ENCODE measurements at regions not wholly inside any gene's neighbourhood (a gene's known extent, or its start where the extent isn't known, plus 50 kb on each side); places are given as distances from the start of the nearest gene placed in this dataset.
A peak's percentile ranks its signal among the peaks of the same experiment; 100 is the strongest.

DNA sequence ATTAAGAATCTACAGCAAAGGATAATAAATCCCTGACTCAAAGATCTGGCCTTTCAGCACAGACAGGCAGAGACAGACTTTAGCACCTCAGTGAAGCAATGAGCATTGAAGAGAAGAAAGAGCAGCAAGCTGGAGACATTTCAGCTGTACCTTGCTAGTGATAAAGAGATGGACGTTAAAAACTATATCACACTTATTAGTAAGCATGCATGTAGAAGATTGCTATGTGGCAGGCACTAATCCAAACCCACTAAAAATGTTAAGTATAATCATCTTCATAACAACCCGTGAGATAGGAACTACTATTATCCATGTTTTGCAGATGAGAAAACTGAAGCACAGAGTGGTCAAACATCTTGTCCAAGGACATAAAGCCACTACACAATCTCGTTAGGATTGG lies 1538.3 kb upstream of the FLRT2 start:
- DNase-seq: no peak

DNA sequence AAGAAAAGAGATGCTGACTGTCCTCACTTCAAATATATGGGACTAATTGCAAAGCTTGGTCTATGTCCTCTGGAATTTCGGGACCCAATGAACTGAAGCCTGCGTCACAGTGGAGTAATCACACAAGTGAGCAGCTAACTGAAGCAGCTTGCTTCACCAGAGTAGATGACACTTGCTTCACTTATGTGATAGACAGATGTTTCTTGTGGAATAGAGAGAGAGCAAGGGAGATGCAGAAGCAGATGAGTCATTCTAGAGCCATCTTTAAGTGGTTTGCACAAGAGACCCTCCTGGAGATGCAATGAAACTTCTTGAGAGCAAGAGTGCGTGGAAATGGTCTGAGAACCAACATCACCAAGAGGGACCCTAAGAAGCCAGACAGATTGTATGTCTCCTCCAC lies 1537.1 kb upstream of the FLRT2 start:
- DNase-seq: no peak

DNA sequence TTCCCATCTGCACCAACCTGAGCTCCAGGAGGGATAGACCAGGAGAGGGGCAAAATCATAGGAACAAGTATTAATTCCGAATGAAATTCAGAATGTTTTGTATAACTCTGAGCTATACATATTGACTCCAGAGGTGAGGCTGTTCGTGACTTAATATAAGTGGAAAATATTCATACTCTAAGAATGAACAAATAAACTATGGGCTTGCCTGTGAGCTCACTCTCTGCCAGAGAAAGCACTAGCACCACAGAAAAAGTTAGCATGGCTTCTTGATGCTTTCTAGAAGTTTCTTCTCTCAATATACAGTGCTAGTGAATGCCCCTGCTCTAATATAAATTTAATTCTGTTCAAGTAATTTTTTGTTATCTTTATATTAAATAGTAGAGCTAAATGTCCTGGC lies 1536.4 kb upstream of the FLRT2 start:
- DNase-seq: no peak

GRCh38 chr14:83994020-83994419 lies 1535.9 kb upstream of the FLRT2 start:
- DNase-seq: no peak

DNA sequence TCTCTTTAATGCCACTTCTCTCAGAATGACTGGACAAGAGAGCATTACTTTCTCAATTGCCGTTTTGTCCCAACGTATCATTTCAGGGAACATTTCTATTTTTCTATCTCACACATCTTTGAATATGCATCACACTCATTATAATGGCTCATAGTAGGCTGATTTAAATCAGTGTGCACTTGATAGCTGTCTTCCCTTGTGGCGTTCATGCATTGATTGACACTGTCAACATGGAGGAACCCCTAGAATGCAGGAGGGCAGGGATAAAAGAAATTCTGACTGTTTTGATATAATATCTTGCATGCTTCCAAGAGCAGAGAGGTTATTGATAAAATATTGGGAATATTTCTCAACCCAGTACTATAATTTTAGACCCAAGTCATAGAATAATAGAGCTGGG lies 1528.9 kb upstream of the FLRT2 start:
- no peak for DNase-seq

DNA sequence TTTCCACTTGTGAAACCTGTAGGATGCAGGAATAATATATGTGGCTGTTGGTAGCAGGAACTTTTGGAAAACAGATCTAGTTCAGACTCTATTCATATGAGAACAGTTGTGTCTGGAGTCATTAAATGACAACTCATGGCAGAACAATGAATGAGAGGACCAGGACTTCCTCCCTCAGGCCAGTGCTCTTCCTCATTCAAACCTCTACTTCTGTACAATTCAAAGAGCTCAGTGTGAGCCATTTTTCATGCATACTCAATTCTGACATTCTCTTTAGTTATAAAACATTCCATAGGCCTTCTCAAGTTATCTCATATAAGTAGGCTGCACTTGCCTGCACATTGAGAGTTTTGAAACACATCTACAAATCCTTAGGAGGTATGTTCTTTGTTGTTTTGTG lies 1526.6 kb upstream of the FLRT2 start:
- no peak for DNase-seq

DNA sequence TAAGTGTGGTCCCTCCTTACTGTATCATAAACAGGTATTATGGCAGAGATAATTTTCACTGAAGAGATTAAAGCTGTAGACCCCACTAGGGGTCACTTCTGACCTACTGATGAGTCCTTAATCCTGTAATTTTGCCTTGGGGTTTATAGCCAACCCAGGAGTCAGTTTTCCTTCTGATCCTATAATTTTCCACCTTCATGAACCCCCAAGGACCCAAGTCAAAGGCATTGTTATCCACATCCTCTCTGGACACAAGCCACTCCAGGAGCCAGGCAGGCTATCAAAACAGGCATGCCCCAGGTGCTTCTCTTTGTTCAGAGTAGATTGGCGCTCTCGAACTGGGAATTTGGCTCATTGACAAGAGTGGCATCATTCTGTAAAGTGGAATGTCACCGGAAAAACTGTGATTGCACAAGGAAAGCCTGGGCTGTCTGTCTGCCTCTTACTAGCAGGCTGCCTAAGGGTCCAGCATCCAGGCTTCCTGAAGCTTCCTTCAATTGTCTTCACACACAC lies 1523.2 kb upstream of the FLRT2 start:
- DNase-seq: peak; percentile 97

DNA sequence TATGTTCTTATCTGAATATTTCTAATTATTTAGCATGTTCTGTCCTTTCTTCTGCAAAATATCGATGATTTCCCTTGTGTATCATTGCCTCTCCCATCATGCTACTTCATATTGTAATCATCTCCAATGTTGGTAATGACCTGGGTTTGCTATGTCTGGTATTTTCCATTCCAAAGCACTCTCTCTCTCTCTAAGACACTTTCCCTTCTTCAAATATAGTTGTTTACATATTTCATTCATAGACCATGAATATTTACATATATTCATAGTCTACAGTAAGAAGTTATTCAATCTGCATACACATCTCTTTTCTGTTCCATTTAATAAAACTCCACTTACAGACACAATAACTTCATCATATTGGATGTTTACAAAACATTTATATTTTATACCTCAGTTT lies 1516.5 kb upstream of the FLRT2 start:
- no peak for DNase-seq

DNA sequence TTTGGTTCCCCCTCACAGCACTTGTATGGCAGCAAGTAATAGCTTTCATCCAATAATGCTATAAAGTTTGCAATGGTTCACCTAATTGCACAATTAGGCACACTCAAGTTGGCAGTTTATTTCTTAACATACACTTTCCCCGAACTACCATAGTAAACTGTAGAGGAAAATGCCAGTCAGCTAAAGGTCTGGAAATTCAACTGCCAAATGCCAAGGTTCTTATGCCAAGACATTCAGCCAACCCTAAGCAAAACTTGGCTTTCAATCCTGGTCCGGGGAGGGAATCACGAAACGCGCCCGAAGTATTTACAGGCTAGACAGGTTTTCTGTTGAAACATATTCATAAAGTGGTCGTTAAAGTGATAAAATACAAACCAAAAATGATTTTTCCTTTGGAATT lies 1512.4 kb upstream of the FLRT2 start:
- no peak for DNase-seq

- DNase-seq: no peak
Observed at GRCh38 chr14:84021433-84021832, 1508.5 kb upstream of the FLRT2 start.

- no peak for DNase-seq
Observed at GRCh38 chr14:84024231-84024820, 1505.6 kb upstream of the FLRT2 start.

GRCh38 chr14:84025106-84026012 lies 1504.6 kb upstream of the FLRT2 start:
- DNase-seq: no peak

DNA sequence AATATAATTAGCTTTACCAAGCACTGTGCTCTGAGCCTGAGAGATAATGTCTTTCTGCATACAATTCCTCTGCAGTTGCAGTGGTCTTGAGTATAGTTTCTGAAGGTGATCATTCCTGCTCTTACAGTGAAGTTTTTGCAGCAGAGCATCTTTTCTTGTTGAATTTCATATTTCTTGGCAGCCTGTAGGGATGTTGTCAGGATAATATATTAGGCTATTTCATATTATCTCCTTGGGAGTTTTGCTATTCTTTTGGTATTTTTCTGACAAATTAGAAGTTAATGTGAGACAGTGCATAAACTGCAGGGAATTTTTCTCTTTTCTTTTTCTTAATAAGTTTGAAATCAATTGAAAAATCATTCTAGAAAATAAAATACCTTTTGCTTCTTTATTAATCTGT lies 1502.6 kb upstream of the FLRT2 start:
- no peak for DNase-seq

DNA sequence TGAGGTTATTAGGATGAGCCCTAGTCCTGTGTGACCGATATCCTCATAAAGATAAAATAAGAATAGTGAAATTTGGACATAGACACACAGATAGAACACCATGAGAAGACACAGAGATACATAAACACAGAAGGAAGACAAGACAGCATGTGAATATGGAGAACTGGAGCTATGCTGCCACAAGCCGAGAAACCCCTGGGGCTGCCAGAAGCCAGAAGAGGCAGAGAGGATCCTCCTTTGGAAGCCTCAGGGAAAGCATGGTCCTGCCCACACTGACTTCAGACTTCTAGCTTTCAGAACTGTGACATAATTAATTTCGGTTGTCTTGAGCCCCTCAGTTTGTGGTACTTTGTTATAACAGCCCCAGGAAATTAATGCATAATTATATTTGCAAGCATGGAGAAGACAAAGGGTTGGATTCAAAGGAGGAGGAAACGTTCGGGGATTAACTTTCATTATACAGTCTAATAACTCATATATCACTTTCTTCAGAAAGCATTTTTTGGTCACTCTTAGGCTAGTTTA lies 1501.8 kb upstream of the FLRT2 start:
- no peak for DNase-seq

DNA sequence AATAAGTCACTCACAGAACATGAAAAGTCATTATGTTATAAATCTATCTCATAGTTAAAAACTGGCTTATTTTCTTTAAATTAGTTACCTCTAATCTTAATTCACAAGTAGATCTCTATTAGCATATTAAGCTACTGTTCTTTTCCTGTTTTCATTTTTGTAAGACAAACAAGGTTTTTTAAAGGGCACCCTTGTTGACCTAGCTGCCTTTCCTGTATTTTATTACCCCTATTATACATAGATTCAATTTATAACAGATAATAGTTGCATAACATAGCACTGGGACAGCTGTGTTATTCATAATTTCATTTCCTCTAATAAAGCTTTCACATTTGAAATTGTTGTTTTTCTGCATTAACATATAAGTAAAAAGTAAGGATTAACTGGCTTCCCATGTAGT lies 1500.7 kb upstream of the FLRT2 start:
- DNase-seq: no peak

GRCh38 chr14:84029720-84030119 lies 1500.2 kb upstream of the FLRT2 start:
- no peak for DNase-seq

DNA sequence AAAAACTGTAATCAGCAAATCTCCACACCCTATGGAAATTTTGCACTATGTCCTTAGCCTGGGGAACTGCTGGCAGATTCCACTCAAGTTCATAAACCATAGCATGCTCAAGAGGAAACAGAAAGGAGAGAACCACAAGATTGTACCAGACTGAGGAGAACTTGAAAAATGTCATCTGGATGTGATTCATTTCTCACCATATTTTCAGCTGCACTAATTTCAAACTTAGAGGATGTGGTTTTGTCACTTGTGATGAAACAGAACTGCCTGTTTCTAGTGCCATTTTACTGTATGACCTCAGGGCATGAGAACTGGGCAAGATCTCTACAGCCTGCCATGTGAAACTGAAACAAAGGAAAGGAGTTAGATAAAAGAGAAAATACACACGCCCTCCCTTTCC lies 1493.1 kb upstream of the FLRT2 start:
- no peak for DNase-seq

DNA sequence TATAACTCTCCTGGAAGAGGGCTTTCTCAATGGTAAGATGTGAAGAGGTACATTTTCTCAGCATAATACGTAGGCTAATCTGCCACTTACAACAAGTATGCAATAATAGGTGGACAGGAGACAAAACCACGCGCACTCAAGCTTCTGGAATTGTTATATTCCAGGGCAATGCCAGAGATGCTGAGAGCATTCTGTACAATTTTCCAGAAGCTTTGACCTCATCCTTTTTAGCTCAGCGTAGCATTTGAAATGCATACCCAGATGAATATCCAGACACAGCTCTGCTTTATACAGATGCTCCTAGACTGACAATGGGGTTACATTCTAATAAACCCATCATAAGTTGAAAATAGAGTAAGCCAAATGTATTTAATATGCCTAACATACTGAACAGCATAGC lies 1492.4 kb upstream of the FLRT2 start:
- no peak for DNase-seq

GRCh38 chr14:84040101-84040500 lies 1489.8 kb upstream of the FLRT2 start:
- no peak for DNase-seq

- no peak for DNase-seq
Observed at GRCh38 chr14:84041421-84041820, 1488.5 kb upstream of the FLRT2 start.

DNA sequence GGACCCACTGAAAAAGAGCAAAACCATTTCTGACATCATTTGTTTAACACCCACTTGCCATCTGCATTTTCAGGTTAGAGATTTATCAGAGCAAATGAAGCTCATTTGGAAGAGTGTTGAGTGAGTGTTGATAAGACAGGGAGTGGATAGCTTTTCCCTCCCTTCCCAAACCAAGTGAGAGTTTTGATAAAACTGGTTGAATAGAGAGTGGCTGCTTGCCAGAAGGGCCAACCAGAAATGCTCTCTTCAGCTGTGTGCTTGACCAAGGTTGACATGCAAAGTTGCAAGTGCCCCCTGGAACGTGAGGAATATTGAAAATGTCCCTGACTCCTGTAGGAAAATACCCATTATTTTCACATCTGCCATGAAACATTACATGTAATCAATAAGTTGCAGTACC lies 1487.0 kb upstream of the FLRT2 start:
- DNase-seq: peak; percentile 68

GRCh38 chr14:84064316-84065125 lies 1465.4 kb upstream of the FLRT2 start:
- DNase-seq: no peak

GRCh38 chr14:84065811-84066210 lies 1464.1 kb upstream of the FLRT2 start:
- no peak for DNase-seq
